Activated CD8-positive, alpha-beta memory T cell treated with anti-CD3 and anti-CD28 coated beads for 4 hours (primary cell): ENCODE measurements at regions not wholly inside any gene's neighbourhood (a gene's known extent, or its start where the extent isn't known, plus 50 kb on each side); places are given as distances from the start of the nearest gene placed in this dataset.
"Not testable (repeated sequence)": the region's sequence is repeated elsewhere in the genome, so short reads cannot be mapped to it uniquely, and the experiment has no call there.

Source experiments
- DNase-seq, 2 donors: peaks; one replicate each; pipeline ENCODE4 v3.0.0-alpha.2; 2020; ENCODE audit warnings: low read depth in 2 of 2

GRCh38 chr18:59801576-59801975, 98.2 kb upstream of the PMAIP1 start:
- no peak for DNase-seq

GRCh38 chr18:59800897-59801296, 98.9 kb upstream of the PMAIP1 start:
- DNase-seq = no peak

- no peak for DNase-seq
Observed at GRCh38 chr18:59799383-59800015, 100.3 kb upstream of the PMAIP1 start.

DNA sequence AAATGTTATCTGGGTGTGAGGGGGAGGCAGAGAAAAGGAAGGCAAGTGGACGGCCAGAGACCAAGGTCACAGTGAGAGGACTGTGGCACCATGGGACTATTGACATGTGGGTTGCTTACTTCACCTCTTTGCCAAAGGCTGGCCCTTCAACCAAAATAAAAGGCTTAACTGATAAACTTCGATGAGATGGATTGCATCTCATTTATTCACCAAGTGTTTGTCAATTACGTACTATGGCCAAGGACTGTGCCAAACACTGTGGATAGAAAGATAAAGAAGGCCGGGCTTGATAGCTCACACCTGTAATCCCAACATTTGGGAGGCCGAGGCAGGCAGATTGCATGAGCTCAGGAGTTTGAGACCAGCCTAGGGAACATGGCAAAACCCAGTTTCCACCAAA, 98.7 kb upstream of the CCBE1 start:
- no peak for DNase-seq

- no peak for DNase-seq
Observed at GRCh38 chr18:59792353-59792752, 95.1 kb upstream of the CCBE1 start.

- not testable (repeated sequence) for DNase-seq
Observed at GRCh38 chr18:59790346-59790936, 93.2 kb upstream of the CCBE1 start.

DNA sequence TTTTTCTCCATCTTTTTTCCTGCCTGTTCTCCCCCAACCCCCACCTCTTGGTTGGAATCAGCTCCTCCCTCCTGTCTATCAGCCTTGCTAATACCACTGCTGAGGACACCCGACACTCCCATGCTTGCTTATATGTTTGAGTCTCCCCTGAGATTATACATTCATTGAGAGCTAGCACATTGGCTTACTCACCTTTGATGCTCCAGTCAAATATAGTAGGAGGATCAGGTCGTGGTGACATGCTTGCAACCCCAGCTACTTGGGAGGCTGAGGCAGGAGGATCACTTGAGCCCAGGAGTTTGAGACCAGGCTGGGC, 91.5 kb upstream of the CCBE1 start:
- no peak for DNase-seq

GRCh38 chr18:59787998-59788790, 91.0 kb upstream of the CCBE1 start:
- DNase-seq = no peak

DNA sequence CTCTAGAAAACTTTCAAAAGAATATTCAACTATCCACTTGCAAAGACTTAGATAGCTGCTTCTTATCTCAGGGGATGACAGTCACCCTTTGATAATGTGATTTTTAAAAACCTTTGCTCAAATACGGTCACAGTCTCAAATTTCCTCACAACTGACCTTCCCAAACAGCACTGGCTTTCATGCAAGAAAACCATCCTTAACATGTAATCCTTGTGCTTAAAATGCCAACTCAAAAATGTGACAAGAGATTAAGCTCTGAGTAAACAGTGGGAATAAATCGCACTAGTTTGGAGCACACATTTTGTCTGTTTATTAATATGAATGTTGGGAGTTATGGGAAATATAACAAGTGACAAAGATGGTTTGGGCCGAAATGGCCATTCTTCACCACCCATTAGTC, 87.5 kb upstream of the CCBE1 start:
- DNase-seq = no peak

DNA sequence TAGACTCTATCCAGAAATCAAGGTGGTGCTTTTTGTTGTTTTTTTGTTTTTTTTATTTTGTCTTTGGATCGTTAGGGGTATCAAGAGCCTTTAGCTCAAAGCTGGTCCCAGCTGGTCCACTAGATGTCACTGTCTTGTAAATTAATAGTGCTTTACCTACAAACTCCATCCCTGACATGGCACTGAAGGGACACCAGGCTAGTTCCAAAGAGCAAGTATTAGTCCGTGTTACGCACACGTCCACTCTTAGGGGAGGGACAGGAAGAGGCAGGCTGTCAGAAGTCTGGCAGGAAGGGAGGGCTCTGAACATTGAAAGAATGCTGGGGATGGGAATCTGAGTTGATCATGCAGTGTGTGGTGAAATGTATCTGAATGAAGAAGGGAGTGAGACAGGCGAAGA, 85.9 kb upstream of the CCBE1 start:
- DNase-seq = no peak

DNA sequence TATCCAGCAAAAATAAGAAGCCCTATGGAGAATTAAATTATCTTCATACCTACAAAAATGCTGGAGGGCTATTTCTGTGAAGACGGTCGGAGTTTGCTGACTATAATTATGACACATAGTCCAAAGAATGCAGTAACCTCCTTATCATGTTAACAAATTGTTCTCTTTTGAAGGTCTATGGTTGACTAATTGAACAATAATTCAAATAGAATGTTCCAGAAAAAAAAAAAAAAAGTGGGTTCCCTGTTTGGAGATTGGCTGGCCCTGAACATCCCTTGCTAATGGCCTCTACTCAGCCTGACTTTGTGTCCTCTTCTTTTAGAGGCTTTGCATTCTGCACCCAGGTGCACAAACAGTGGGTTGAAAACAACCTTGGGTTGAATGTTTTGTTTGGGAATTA, 82.8 kb upstream of the CCBE1 start:
- no peak for DNase-seq

- DNase-seq = no peak
Observed at GRCh38 chr18:59778434-59778833, 81.2 kb upstream of the CCBE1 start.

DNA sequence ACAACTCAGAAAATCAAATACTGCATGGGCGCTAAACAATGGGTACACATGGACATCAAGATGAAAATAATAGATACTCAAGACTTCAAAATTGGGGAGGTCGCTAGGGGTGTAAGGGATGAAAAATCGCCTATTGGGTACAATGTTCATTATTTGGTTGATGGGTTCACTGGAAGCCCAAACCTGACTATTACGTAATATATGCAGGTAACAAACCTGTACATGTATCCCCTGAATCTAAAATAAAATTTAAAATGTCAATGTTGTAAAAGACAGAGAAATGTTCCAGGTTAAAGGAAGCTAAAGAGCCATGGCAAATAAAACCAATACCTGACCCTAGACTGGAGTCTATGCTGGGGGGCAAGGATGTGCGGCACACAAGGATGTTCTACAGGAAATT, 80.4 kb upstream of the CCBE1 start:
- no peak for DNase-seq

GRCh38 chr18:59769129-59769865, 72.1 kb upstream of the CCBE1 start:
- no peak for DNase-seq

DNA sequence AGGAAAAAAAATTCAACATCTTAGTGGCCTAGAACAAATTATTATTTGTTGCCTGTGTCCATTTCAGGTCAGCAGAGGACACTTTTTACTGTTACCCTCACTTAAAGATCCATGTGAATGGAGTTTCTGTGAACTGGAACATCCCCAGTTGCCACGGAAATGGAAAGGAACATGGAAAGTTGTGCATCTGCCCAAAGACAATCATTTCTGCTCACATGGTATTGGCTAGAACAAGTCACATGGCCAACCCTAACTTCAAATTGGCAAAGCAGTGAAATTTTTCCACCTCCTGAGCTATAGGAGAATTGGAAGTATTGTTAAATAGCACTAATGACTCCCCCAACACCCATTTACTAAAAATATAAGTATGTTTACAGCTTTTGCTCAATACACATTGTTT, 71.2 kb upstream of the CCBE1 start:
- no peak for DNase-seq

- no peak for DNase-seq
Observed at GRCh38 chr18:59767732-59768131, 70.5 kb upstream of the CCBE1 start.

DNA sequence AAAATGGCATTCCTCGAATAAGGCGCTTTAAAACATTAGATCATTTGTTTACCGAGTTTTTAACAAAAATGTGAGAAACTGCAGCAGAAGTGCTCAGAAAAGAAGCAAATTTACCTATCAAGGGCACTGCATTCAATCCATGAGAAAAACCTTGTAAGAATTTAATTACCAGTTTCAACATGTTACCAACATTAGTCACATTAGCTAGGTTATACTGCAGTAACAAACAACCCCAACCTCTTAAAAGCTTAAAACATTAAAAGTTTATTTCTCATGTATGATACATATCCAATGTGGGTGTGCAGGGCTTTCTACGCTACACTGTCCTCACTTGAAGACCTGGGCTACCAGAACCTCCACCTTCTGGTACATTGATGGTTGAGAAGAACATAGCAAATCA, 68.1 kb upstream of the CCBE1 start:
- no peak for DNase-seq

DNA sequence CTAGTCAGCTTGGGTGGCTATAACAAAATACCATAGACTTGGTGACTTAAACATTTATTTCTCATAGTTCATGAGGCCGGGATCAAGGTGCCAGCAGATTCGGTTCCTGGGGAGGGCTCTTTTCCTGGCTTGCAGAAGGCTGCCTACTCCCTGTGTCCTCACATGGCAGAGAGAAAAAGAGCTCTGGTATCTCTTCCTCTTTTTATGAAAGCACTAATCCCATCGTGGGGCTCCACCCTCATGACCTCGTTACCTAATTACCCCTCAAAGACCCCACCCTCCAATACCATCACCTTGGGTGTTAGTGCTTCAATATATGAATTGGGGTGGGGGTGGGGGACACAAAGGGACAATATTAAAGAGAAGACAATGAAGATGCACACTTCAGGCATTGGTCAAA, 67.1 kb upstream of the CCBE1 start:
- no peak for DNase-seq

DNA sequence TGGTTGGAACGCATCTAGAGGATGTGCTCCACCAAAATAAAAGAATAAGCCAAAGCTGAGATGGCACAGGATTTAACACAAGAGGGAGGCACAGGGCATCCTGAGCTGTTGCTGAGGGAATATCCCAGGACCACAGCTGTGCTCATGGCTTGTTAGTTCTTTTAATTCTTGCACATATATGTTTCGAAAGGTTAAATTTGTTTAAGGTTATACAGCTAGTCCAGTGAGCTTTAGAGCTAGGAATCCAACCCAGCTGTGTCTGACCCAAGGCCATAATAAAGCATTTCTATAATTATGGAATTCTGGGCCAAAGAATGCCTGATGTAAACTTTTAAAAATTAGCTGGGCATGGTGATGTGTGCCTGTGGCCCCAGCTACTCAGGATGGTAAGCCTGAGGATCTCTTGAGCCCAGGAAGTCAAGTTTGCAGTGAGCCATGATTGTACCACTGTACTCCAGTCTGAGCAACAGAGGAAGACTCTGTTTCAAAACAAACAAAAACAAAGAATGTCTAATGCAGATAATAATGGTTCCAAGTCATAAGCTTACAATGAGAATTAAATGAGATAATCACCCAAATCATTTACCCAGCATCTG, 66.4 kb upstream of the CCBE1 start:
- DNase-seq = no peak

- no peak for DNase-seq
Observed at GRCh38 chr18:59760619-59761600, 63.7 kb upstream of the CCBE1 start.

DNA sequence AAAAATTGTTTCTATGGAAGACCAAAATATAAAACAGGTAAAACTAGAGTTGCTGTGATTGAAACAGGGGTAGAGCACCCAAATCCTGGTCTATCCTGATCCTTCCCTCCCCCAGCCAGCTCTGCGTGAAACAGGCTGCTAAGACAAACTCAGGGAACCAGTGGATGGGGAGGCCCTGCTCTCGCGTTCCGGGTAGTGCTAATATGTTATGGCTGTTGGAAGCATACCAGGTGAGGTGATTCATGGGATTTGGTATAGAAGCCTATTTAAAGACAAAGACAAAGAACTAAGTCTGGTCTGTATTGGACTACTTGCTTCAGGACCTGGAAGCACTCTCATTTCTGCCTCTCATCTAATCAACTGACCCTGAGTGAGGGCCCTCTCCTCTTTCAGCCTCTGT, 63.0 kb upstream of the CCBE1 start:
- no peak for DNase-seq
